A172 (cell line): ENCODE measurements at regions not wholly inside any gene's neighbourhood (a gene's known extent, or its start where the extent isn't known, plus 50 kb on each side); places are given as distances from the start of the nearest gene placed in this dataset.

Experiments used
- DNase-seq: peaks from one replicate; pipeline ENCODE4 v3.0.0-alpha.2; 2015; ENCODE audit warnings: low spot score

DNA sequence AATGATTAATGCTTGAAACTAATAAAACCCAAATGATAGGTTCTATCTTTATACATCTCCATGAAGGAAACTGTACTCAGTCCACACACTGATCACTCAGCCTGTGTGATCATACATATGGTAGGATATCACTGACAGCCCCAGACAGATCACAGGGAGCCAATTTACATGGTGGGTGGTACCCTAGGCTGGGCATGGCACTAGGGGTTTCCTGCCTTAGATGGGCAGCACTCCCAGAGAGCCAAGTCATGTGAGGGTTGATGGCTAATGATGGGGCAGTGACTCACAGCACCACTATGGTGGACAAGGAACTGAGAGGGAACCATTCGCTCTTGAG is 89.6 kb upstream of the PTPRR start:
- peak; percentile 24 for DNase-seq

DNA sequence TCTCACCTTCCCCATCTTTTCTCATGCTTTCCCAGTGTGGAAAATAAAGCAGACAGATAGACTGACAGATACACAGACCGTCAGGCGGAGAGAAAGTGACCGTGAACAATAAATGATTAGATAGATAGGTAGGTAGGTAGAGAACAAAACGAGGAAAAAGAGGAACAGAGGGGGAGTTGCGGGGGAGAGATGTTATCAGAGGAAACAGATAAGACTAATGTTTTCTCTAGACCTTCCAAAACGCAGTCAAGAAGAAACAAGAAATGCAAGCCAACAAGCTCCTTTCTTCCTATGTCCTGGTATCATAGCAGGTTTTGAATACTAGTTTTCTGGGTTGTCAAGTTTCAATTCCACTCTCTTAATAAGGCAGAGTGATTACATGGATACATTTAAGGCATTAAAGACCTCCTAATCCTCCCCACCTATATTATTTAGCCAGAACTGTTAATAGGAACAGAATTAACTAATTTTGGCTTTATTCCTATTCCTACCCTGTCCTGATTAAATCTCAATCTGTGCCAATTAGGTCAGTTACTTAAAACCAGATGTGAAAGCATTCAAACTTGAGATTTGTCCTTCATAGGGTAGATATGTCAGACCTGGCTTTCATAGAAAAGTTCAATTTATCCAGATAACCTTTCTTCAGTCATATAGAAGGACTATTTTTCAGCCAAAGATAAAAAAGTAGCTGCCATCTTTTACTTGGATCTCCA is 89.0 kb upstream of the PTPRR start:
- DNase-seq = no peak

DNA sequence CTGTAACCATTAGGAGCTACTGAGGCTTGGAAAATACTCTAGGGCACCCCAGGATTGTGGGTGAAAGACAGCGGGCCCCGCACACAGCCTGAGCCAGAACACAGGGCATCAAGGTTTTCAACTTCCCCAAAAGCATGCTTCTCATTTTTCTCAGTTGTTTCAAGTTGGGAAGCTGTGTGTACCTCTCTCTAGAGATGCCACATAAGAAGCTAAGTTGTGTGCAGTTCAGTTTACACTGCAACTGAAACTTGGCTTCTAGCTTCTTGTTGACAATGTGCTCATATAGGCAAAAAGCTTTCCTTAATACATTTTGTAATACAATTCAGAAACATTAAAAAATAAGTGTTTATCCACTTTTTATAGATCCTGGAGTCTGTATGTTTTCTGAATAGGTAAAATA is 88.1 kb upstream of the PTPRR start:
- no peak for DNase-seq

DNA sequence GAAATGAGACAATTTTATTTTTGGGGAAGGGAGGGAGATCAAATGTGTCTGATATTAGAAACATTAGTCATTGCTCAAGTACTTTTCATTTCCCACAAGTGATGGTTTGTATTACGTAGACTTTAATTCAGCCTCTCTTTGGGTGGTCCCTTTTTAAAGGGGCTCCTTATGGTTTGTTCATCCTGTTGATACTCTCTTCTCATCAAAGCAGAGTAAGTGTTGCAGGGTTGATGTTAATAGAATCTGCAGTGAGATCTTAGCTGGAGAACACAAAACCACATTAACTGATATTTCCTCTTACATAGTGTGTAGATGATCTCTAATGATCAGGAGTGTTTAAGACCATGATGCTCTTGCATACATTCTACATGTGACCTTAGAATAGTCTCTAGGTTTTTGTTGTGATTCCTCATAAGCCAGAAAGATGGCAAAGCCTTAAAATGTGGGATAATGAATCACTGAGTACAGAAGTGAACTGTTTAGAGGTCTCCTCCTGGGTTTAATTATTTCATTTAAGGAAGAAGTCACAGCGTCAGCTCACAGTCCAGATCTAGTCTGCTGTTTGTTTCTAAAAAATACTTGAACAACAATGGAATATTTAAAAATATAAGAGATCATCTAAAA is 87.4 kb upstream of the PTPRR start:
- no peak for DNase-seq

DNA sequence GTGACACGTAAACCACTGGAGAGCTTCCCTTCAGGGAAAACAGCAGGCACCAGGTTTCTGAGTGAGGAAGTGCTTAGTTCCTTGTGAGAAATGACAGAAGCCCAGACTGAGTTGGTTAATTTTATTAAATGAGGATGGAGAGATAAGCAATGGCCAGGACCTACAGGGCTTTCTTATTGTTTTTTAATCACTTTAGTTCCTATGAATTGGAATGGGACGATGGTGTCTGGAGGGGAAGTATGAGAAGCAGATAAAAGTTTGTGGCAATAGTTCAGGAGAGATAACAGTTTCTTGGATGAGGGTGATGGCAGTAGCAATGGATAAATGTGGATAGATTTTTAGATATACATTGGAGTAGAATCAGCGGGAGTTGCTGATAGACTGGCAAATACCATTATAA is 86.5 kb upstream of the PTPRR start:
- no peak for DNase-seq

DNA sequence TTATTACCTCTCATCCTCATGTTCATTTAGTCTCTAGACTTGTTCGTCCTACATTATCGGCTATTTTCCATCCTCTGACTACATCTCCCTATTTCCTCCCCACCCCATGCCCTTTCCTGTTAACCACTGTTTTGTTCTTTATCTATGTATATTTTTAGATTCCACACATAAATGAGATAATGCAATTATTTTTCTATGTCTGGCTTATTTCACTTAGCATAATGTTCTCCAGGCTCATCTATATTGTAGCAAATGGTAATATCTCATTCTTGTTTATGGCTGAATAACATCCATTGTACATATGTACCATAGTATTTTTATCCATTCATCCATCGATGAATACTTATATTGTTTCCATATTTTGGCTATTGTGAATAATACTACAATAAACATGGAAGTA is 84.6 kb upstream of the PTPRR start:
- no peak for DNase-seq

DNA sequence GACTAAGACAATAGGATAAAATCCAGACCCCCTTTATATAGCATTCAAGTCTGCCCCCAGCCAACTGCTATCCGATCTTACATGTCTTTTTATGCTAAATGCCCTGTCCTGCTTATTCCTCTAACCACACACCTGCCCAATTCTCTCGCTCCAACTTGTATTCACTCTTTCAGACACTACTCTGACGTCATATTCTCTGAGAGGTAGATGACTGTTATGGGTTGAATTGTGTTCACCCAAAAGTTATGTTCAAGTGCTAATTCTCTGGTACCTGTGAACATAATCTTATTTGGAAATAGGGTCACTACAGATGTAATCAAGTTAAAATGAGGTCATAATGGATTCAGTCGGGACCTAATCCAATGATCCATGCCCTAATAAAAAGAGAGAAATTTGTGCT is 84.0 kb upstream of the PTPRR start:
- DNase-seq = no peak

DNA sequence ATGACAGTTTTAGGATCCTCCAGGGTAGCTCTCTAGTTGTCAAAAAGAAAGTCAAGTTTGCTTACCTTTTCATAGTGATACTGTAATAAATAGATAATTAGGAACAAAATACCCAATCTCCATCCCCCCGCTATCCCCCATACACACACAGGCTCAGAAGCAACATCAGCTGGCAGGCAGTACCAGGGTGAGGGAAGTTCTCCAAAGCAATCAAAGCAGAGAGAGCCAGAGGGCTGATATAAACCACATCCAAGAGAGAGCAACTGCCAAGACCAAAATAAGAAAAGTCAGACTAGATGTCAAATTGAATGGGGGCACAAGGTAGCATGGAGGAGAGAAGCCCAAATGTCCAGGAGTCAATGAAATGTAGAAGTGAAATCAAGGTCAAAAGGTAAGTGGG is 80.2 kb upstream of the PTPRR start:
- DNase-seq = no peak

DNA sequence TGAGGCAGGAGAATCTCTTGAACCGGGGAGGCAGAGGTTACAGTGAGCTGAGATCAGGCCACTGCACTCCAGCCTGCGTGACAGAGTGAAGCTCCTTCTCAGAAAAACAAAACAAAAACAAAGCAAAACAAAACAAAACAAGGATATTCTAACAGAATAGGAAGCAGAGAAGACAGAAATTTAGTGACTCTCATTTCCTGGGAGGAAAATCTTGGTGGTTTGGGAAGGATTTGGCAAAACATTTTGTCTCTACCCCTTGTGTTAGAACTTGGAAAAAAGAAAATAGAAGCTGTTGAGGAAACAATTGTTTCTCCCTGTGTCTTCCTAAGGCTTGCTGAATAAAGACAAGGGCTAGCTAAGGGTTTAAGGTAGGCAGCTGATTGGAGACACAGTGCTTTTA is 79.7 kb upstream of the PTPRR start:
- DNase-seq = no peak

DNA sequence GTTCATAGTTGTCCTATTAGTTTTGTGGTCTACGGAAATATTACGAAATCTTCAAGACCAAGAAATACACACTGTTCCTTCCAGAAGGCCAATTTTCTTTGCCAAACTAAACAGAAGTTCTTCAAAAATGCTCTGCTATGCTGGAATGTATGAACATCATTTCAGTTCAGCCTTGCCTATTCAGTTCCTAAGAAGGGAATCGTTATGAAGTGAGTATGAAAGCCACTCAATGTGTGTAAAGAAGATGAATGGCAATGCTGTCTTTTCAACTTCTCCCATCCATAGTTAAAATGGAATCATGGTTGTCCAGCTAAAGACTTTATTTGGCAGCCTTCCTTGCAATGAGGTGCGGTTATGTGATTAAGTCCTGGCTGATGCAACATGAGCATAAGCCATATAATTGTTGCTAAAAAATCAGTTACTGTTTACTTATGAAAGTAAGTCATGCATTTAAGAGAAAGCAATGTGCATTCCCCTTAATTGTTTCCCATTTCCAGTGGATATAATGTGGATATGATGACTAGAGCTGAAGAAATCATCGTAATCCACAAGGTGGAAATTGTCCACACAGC is 73.8 kb upstream of the PTPRR start:
- DNase-seq = no peak

DNA sequence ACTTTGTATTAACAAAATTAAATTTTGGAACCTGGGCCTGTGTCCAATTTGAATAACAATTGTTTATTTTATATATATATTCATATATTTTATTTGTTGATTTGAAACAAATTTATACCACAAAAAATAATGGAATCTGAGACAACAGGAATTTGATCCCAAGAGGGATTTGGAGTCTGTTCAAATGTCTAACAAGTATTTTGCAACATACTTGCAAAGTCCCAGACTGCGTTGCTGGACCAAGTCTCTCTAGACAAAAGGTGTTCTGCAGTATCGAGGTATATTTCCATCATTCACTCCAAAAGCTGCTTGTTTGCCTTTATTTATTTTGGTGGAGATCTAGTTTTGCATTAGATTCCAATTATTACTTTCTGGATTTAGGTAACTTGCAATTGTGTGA is 68.7 kb upstream of the PTPRR start:
- no peak for DNase-seq

DNA sequence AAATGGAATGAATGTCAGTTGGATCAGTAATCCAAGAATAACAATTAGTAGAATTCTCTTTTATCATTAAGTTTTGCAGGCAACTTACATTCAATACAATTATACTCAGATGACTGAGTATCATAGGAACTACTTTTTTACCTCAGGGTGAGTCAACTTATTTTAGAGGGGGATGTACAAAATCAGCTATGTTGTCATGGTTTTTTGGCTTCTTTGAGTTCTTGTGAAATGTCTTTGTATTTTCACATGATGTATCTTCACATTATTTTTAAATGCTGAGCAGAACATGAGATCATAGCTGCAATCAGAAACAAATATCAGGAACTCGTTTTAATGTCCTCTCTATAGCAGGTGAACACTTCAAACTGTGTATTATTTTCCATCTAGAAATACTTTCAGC is 65.3 kb upstream of the PTPRR start:
- DNase-seq = no peak

DNA sequence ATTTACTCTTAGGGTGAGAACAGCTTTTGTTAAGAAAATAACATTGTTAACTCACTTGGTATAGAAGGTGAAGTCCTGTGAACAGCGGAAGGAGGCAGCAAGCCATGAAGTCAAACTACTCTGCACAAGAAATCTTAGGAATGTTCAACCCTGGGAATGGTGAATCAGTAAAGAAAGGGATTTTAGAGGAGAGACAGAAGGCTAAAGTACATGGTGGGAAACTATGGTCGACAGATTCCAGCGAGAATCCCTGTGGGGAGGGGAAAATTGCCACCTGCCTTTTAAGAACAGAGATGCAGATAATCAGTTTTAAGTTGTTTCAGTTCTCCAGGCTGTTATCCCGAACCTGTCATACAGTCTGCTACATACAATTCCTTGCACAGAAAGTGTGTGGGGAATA is 63.2 kb upstream of the PTPRR start:
- peak; percentile 10 for DNase-seq

DNA sequence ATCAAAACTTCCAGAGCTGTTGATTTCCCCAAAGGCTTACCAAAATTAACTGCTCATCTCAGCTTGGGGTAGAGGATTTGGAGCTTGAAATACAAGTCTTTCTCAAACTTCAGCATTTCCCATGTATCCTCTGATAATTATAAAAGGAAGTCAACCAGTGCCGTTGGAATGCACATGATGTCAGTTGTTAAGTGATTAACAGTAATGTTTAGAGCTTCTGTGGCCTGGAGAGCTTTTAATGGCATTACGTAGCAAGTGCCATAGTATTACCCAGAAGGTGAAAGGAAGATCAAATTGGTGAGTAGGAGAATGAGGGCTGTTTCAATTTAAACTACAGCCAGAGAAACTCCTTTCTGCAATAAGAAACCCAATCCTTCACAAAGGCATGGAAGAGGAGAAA is 62.5 kb upstream of the PTPRR start:
- DNase-seq = peak; percentile 66

DNA sequence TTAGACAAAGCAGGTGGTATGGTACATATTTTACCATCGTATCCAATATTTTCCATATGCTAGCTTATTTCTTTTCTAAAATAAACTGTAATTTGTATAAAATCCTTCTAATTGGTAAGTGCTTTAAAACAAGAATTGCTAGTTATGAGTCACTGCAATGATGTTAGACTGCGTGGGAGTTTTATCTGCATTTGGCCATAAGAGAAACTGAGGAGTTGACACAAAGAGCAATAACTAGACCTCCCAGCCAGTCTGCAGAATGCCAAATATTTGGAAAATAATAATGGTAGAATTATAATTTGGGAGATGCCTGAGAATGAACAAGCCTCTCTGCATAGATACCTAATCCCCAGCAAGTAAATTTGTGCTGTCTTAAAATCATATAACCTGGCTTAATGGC is 61.7 kb upstream of the PTPRR start:
- no peak for DNase-seq

DNA sequence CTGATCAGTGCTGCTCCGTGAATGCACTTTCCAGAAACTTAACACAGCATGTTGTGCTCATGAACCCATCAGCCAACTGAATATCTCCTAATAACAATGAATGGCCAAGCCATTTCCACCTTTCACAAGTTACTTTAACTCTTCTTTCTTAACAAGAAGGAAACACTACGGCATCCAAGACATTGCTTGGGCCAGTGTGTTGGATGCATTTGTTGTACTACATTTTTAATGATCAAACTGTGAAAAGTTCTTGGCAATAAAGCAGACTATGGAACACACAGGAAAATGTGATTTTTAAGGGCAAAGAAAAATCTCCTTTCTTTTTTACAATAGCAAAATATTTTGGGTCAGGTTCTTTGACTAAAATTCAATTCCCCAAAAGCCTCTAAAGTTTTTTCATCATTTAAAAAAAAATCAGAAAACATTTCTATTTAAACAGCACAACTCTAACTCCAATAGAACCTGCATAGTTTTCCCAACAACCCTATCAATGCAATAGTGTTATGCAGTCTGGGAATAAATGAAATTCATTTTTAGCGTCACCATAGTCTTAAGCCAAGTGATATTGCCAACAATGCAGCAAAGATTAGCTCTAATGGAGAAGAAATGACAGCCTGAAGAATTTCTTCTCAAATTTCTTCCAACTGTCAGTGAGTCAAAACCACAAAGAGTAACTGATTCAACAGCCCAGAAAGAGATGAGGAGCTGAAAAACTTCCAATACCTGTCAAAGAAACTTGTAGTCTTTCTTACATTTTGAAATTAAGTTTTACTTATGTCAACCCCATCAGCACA is 50.7 kb upstream of the PTPRR start:
- peak; percentile 5 for DNase-seq
